Epithelial cell of esophagus (primary cell): ENCODE measurements at regions not wholly inside any gene's neighbourhood (a gene's known extent, or its start where the extent isn't known, plus 50 kb on each side); places are given as distances from the start of the nearest gene placed in this dataset.

Experiments used
- DNase-seq: peaks from one replicate; pipeline ENCODE4 v3.0.0; 2010; ENCODE audit warnings: low read depth
- H3K4me3 ChIP-seq: 2 replicates; pipeline ENCODE4 v1.5.1; 2011; ENCODE audit warnings: mild to moderate bottlenecking, low read length, control low read depth
- CTCF ChIP-seq: IDR thresholded peaks from 2 replicates; pipeline ENCODE4 v1.5.1; 2011; ENCODE audit warnings: low read depth, mild to moderate bottlenecking, low read length, control low read depth, inconsistent platforms; ENCODE audit not compliant: insufficient read depth; ENCODE audit errors: missing control alignments

DNA sequence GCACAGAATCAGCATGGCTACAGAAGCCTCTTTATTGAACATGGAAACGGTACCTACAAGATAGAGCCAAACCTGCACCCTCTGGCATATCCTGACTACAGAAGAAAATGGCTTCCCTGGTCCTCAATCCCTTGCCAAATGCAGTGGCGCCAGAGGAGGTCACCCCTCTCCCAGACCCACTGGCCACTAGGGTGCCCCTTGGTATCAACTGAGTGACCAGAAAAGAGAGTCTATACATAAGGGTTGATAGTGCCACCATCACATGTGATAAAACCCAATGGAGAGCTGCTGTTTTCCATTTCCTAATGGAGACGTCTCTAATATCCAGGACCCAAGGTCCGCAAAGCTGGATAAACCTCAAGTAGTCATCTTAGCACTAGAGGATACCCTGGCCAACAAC lies 52.7 kb upstream of the ALK start:
- TF ChIP-seq CTCF: no peak
- no peak overlapping the region for H3K4me3 ChIP-seq

GRCh38 chr2:29977284-29977683 lies 55.9 kb upstream of the ALK start:
- no peak for TF ChIP-seq CTCF
- no peak overlapping the region for H3K4me3 ChIP-seq
- no peak for DNase-seq

More for the DNA sequence above, 52.7 kb upstream of the ALK start:
- DNase-seq: no peak

DNA sequence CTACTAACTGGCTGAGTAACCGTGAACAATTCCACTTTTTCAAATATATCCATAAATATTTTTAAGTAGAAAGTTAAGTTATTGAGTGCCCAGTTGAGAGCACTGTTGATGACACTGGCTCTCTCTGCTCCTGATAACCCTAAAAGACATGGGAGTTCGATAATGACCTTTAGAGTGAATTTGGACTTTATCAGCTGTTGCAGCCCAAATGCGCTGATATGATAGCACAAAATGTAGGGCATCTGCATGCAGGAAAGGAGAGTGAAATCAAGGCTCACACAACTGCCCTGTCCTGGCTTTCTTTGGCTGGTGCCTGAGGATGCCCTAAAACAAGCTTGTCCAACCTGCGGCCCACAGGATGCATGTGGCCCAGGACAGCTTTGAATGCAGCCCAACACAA lies 60.0 kb upstream of the ALK start:
- no peak overlapping the region for H3K4me3 ChIP-seq
- DNase-seq: no peak
- no peak for TF ChIP-seq CTCF

DNA sequence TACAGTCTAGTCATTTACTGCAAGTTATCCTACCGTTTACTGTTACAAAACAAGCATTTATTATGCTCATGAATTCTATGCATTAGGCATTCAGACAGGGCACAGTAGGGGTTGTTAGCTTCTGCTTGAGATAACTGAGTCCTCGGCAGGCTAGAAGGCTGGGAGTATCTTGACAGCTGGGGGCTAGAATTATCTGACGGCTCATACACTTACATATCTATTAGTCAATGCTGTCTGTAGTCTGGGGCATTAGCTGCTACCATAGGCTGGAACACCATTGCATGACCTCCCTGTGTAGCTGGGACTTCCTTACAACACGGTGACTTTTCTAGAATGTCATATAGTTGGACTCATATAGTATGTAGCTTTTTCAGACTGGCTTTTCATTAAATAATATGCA lies 61.9 kb upstream of the ALK start:
- no peak overlapping the region for H3K4me3 ChIP-seq
- TF ChIP-seq CTCF: no peak
- DNase-seq: no peak

DNA sequence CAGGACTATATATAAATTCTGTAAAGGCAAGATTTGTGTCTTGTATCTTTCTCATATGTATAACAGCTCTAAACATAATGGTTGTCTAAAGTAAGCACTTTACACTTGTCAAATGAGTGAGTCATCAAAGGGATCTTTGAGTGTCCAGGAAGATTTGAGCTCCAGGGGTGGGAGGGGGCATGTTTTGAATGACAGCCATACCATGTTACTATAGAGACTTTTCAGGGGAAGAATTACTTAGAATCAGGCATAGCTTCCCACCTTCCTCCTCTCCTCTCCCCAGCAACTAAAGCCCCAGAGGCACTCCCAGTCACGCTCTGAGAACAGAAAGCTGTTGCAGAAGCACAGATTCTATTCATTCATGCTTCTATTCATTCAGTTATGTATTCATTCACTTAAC lies 65.8 kb upstream of the ALK start:
- peak; percentile 37 for DNase-seq
- H3K4me3 ChIP-seq: no peak overlapping the region
- no peak for TF ChIP-seq CTCF

DNA sequence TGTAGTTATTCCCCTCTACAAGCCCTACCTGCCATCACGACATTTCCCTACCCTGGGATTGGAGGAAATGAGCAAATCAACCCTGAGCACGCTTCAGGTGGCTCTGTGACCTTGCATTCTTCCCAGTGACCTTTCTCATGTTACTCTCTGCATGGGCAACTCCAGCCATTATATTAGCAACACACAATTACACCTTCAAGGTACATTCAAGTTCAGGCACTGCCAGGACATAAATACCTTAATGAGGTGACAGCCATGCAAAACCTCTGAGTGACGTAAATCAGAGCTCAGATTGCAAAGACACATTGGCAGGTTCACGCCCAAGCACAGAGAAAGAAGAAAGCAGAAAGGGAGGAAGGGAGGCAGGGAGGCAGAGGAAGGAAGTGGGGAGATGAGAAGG lies 68.7 kb upstream of the ALK start:
- DNase-seq: no peak
- H3K4me3 ChIP-seq: no peak overlapping the region
- no peak for TF ChIP-seq CTCF

DNA sequence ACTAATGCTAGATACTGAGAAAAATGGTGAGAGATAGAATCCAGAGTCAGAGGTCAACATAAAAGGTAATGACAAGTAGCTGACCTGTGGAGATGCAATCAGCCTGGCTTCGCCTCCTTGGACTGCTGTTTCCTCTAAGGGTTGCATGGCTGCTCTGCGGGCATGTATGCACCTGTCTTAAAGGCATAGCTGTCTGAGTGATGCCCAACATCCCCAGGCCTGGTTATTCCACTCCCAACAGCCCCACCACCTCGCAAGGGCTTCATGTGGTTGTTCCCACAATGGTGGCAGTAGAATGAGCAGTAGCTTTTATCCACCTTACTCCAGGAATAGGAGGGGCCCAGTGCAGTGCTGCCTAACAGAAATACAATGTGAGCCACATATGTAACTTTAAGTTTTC lies 69.7 kb upstream of the ALK start:
- DNase-seq: peak; percentile 18
- no peak for TF ChIP-seq CTCF
- no peak overlapping the region for H3K4me3 ChIP-seq
